Neural cell (in vitro differentiated cells): ENCODE measurements at regions not wholly inside any gene's neighbourhood (a gene's known extent, or its start where the extent isn't known, plus 50 kb on each side); places are given as distances from the start of the nearest gene placed in this dataset.

Experiments
- H2AFZ ChIP-seq: fragments of 200-600, 300-800 bp; sonication (generic), shearing (Covaris generic); 2 replicates; pipeline ENCODE4 v1.6.0; 2014; ENCODE audit warnings: low read depth, mild to moderate bottlenecking, antibody characterized with exemption, low read length, moderate library complexity
- H3F3A ChIP-seq: fragments of 200-600 bp; shearing (Covaris generic); 2 replicates; pipeline ENCODE4 v1.6.1; 2016; ENCODE audit warnings: mild to moderate bottlenecking, moderate library complexity, mixed read lengths, antibody characterized with exemption, low read length; ENCODE audit not compliant: insufficient read depth, poor library complexity, severe bottlenecking
- H3K27ac ChIP-seq: fragments of 200-600, 300-800 bp; sonication (generic), shearing (Covaris generic); 2 replicates; pipeline ENCODE4 v1.5.1; 2014; ENCODE audit warnings: mild to moderate bottlenecking, low read length, moderate library complexity
- H3K27me3 ChIP-seq: fragments of 300-800, 200-600 bp; sonication (generic), shearing (Covaris generic); 2 replicates; pipeline ENCODE4 v1.6.0; 2014; ENCODE audit warnings: mild to moderate bottlenecking, low read depth, low read length, moderate library complexity; ENCODE audit not compliant: insufficient read depth
- H3K36me3 ChIP-seq: fragments of 300-800, 200-600 bp; sonication (generic), shearing (Covaris generic); 2 replicates; pipeline ENCODE4 v1.5.1; 2014; ENCODE audit warnings: mild to moderate bottlenecking, antibody characterized with exemption, low read length, moderate library complexity; ENCODE audit not compliant: insufficient read depth
- H3K4me2 ChIP-seq: fragments of 300-800, 200-600 bp; sonication (generic), shearing (Covaris generic); 2 replicates; pipeline ENCODE4 v1.6.0; 2014; ENCODE audit warnings: mild to moderate bottlenecking, low read length
- H3K4me3 ChIP-seq: fragments of 300-800, 200-600 bp; sonication (generic), shearing (Covaris generic); 2 replicates; pipeline ENCODE4 v1.5.1; 2014; ENCODE audit warnings: mild to moderate bottlenecking, low read length, moderate library complexity
- H3K79me2 ChIP-seq: fragments of 200-600 bp; shearing (Covaris generic); replicated peaks from 2 replicates; pipeline ENCODE4 v1.6.0; 2014; ENCODE audit warnings: mild to moderate bottlenecking, low read length, moderate library complexity; ENCODE audit not compliant: insufficient read depth
- H3K9ac ChIP-seq: fragments of 300-800, 200-600 bp; sonication (generic), shearing (Covaris generic); 2 replicates; pipeline ENCODE4 v1.6.1; 2016; ENCODE audit warnings: mild to moderate bottlenecking, low read length, mixed read lengths
- H3K9me2 ChIP-seq: fragments of 200-600 bp; shearing (Covaris generic); 2 replicates; pipeline ENCODE4 v1.6.1; 2016; ENCODE audit warnings: mild to moderate bottlenecking, low read length, mixed read lengths; ENCODE audit not compliant: insufficient read depth
- H3K9me3 ChIP-seq: fragments of 200-600, 300-800 bp; sonication (generic), shearing (Covaris generic); 2 replicates; pipeline ENCODE4 v1.6.1; 2016; ENCODE audit warnings: mild to moderate bottlenecking, mixed run types, low read length, moderate library complexity, mixed read lengths
- H4K20me1 ChIP-seq: fragments of 200-600 bp; shearing (Covaris generic); 2 replicates; pipeline ENCODE4 v1.6.1; 2016; ENCODE audit warnings: mild to moderate bottlenecking, mixed run types; ENCODE audit not compliant: insufficient read depth
- CTCF ChIP-seq: fragments of 450-650 bp; IDR thresholded peaks from 2 replicates; pipeline ENCODE4 v1.5.1; 2014; ENCODE audit warnings: antibody characterized with exemption, mild to moderate bottlenecking, moderate library complexity; ENCODE audit not compliant: poor library complexity, severe bottlenecking
- EP300 ChIP-seq: fragments of 450-650 bp; conservative IDR thresholded peaks from 2 replicates; pipeline ENCODE4 v1.6.1; 2014; ENCODE audit warnings: antibody characterized with exemption, mild to moderate bottlenecking, moderate library complexity; ENCODE audit not compliant: poor library complexity, severe bottlenecking
- EZH2 ChIP-seq: fragments of 200-600, 300-800 bp; shearing (Covaris generic), sonication (generic); IDR thresholded peaks from 2 replicates; pipeline ENCODE4 v1.6.1; 2014; ENCODE audit warnings: antibody characterized with exemption, low read length, borderline replicate concordance, mild to moderate bottlenecking; ENCODE audit not compliant: insufficient read depth, poor library complexity, severe bottlenecking
- MXI1 ChIP-seq: fragments of 450-650 bp; conservative IDR thresholded peaks from 2 replicates; pipeline ENCODE4 v1.6.1; 2014; ENCODE audit warnings: antibody characterized with exemption, mild to moderate bottlenecking; ENCODE audit not compliant: poor library complexity, severe bottlenecking
- POLR2AphosphoS5 ChIP-seq: IDR thresholded peaks from 2 replicates; pipeline ENCODE4 v1.6.1; 2012
- RAD21 ChIP-seq: fragments of 450-650 bp; conservative IDR thresholded peaks from 2 replicates; pipeline ENCODE4 v1.6.1; 2014; ENCODE audit warnings: antibody characterized with exemption, mild to moderate bottlenecking, moderate library complexity
- REST ChIP-seq: IDR thresholded peaks from 2 replicates; pipeline ENCODE4 v1.6.1; 2012; ENCODE audit warnings: borderline replicate concordance
- SMC3 ChIP-seq: fragments of 450-650 bp; conservative IDR thresholded peaks from 2 replicates; pipeline ENCODE4 v1.6.1; 2014; ENCODE audit warnings: antibody characterized with exemption, mild to moderate bottlenecking, moderate library complexity; ENCODE audit not compliant: poor library complexity
- TAF1 ChIP-seq: IDR thresholded peaks from 2 replicates; pipeline ENCODE4 v1.6.1; 2012; ENCODE audit warnings: low read depth

- Histone ChIP-seq H3K9me2 (no peaks in the 10 kb centered on the region), H3K9me3 (no peaks in the 10 kb centered on the region)
- no peak for TF ChIP-seq SMC3
- TF ChIP-seq RAD21: no peak
- TF ChIP-seq MXI1: no peak
Measured at GRCh38 chr14:101622251-101623076, 61.2 kb downstream of the DIO3 start.

GRCh38 chr14:101623077-101623372, 61.7 kb downstream of the DIO3 start:
- Histone ChIP-seq H3K4me2 (no peak overlapping the region), H2AFZ (no peak overlapping the region), H3K9me3 (no peaks in the 10 kb centered on the region), H3K36me3 (no peaks in the 10 kb centered on the region), H3K4me3 (no peak overlapping the region), H3K27me3 (no peaks in the 10 kb centered on the region), H4K20me1 (no peaks in the 10 kb centered on the region), H3K9ac (no peak overlapping the region), H3F3A (no peaks in the 10 kb centered on the region), H3K9me2 (no peaks in the 10 kb centered on the region), H3K27ac (no peak overlapping the region), H3K79me2 (no peaks in the 10 kb centered on the region)
- TF ChIP-seq EP300 (no peak), REST (no peak), POLR2AphosphoS5 (no peak), EZH2 (no peak), SMC3 (no peak), RAD21 (no peak)

More at GRCh38 chr14:101622251-101623076, 61.2 kb downstream of the DIO3 start:
- H3K27ac ChIP-seq: no peak overlapping the region
- H3K9ac ChIP-seq: no peak overlapping the region
- H3K27me3 ChIP-seq: no peaks in the 10 kb centered on the region
- H3K4me2 ChIP-seq: no peak overlapping the region
- no peaks in the 10 kb centered on the region for H3K79me2 ChIP-seq
- no peak overlapping the region for H3K4me3 ChIP-seq
- no peaks in the 10 kb centered on the region for H3K36me3 ChIP-seq
- no peak overlapping the region for H2AFZ ChIP-seq
- H3F3A ChIP-seq: no peaks in the 10 kb centered on the region
- H4K20me1 ChIP-seq: no peaks in the 10 kb centered on the region

- Histone ChIP-seq H3K4me3 (no peak overlapping the region), H3F3A (no peaks in the 10 kb centered on the region), H2AFZ (no peak overlapping the region), H3K79me2 (no peaks in the 10 kb centered on the region), H4K20me1 (no peaks in the 10 kb centered on the region), H3K9ac (peak overlapping the region; percentile 32), H3K4me2 (no peak overlapping the region), H3K9me2 (no peaks in the 10 kb centered on the region), H3K36me3 (no peaks in the 10 kb centered on the region), H3K27me3 (no peaks in the 10 kb centered on the region), H3K27ac (no peak overlapping the region), H3K9me3 (no peaks in the 10 kb centered on the region)
- TF ChIP-seq CTCF (no peak), RAD21 (no peak), MXI1 (no peak), EZH2 (no peak), EP300 (no peak), REST (no peak), POLR2AphosphoS5 (no peak), SMC3 (no peak), TAF1 (no peak)
Measured at GRCh38 chr14:101623685-101624444, 62.6 kb downstream of the DIO3 start.
